ENCODE measurements at regions not wholly inside any gene's neighbourhood (a gene's known extent, or its start where the extent isn't known, plus 50 kb on each side); places are given as distances from the start of the nearest gene placed in this dataset.

- Histone ChIP-seq H4K5ac (ENCODE audit: insufficient read length, low read depth, low read length) (peak overlapping the region; percentile 46), H2BK5ac (ENCODE audit: low read depth, low read length) (peak overlapping the region; percentile 79), H3K4ac (replicated peaks; ENCODE audit: insufficient read length, low read depth, low read length) (no peak overlapping the region), H4K20me1 (replicated peaks in 1 of 2; ENCODE audit: control insufficient read depth in 1 of 2, insufficient read depth in 2 of 2, low read length in 2 of 2) (no peaks in the 10 kb centered on the region), H3K14ac (ENCODE audit: insufficient read length) (no peak overlapping the region), H3K9ac (replicated peaks in 1 of 4; ENCODE audit: extremely low read depth in 1 of 4, low read depth in 3 of 4, low read length in 3 of 4) (peak overlapping the region in 2 of 4 experiments; percentile 10 to 50; a peak in 2 of 7 replicates), H3K36me3 (ENCODE audit: control insufficient read depth in 2 of 4, insufficient read depth in 4 of 4, low read length in 3 of 4) (peaks cover 0 to 3% (median under 1%) of the 10 kb centered on the region in 4 experiments; a peak in 1 of 8 replicates), H3K23me2 (ENCODE audit: low read depth, low read length) (0 out of 2 replicates have a peak, but pooled peaks cover 1% of the 10 kb centered on the region), H2BK15ac (ENCODE audit: low read length) (no peak overlapping the region), H2AK5ac (ENCODE audit: low read depth, low read length) (peak overlapping the region; percentile 91; the same call in 1 of the 2 replicates), H3K27ac (ENCODE audit: low read depth, low read length) (peak overlapping the region; percentile 53), H2AFZ (ENCODE audit: low read length) (no peak overlapping the region), H3K4me1 (replicated peaks in 1 of 4; ENCODE audit: control insufficient read depth in 3 of 4, insufficient read depth in 4 of 4, low read length in 3 of 4) (peaks cover 3 to 29% (median 23%) of the 10 kb centered on the region in 4 experiments; a peak in 6 of 7 replicates), H3K4me2 (ENCODE audit: insufficient read depth in 1 of 2, low read depth in 2 of 2, low read length in 2 of 2) (peak overlapping the region; percentile 61 to 73), H2BK20ac (ENCODE audit: low read length) (no peak overlapping the region; the same call in 1 of the 2 replicates), H3K56ac (replicated peaks; ENCODE audit: insufficient read length, low read depth, low read length) (no peak overlapping the region), H2BK120ac (replicated peaks; ENCODE audit: low read depth, low read length) (no peak overlapping the region), H2BK12ac (ENCODE audit: low read depth, low read length) (peak overlapping the region; percentile 98), H3K79me1 (ENCODE audit: low read depth, low read length) (peaks cover 4% of the 10 kb centered on the region; the same call in 1 of the 2 replicates), H3K79me2 (ENCODE audit: control insufficient read depth in 1 of 2, insufficient read depth in 2 of 2, low read length in 2 of 2) (peaks cover 3 to 70% of the 10 kb centered on the region in 2 experiments; a peak in 3 of 4 replicates), H4K8ac (ENCODE audit: extremely low read depth, insufficient read depth, low read length) (no peak overlapping the region), H3K23ac (ENCODE audit: insufficient read length) (no peak overlapping the region), H3K4me3 (ENCODE audit: extremely low read depth in 1 of 4, insufficient read depth in 2 of 4, low read depth in 3 of 4, low read length in 4 of 4) (peak overlapping the region; percentile 4 to 63 (median 41); a peak in 4 of 8 replicates), H3K9me3 (ENCODE audit: insufficient read depth in 2 of 2, low read depth in 1 of 2, low read length in 1 of 2) (no peaks in the 10 kb centered on the region), H3K18ac (ENCODE audit: extremely low read depth, low read length) (peak overlapping the region; percentile 80; the same call in 1 of the 2 replicates), H3K27me3 (replicated peaks in 1 of 4; ENCODE audit: control insufficient read depth in 3 of 4, extremely low read depth in 1 of 4, insufficient read depth in 3 of 4, low read length in 3 of 4) (no peaks in the 10 kb centered on the region), H4K91ac (replicated peaks; ENCODE audit: insufficient read length, low read length) (peak overlapping the region; percentile 34)
- FAIRE-seq (no peak), DNase-seq (ENCODE audit: low read depth in 1 of 2, low spot score in 2 of 2) (no peak)
- POLR2A ChIA-PET (ENCODE audit: partially characterized antibody), result interaction anchor here (0.7 to 3.3 kb wide), 30 partner anchors 9 to 636 kb away, joined by 3 to 27 read pairs (median 6); no protein-coding TSS in a partner anchor
- WGBS, 2 experiments (ENCODE audit: extremely low coverage in 1 of 2, insufficient coverage in 1 of 2, insufficient read length in 1 of 2, insufficient replicate concordance in 2 of 2, low coverage in 1 of 2, low lambda C conversion rate in 2 of 2, missing lambda C conversion rate in 1 of 2), result 37% methylated on average over 7 of the region's 7 CpGs; no CpG with 5 or more reads in 1 of the 2 experiments
- CTCF ChIA-PET (ENCODE audit: partially characterized antibody), result interaction anchor here (0.6 to 2.4 kb wide), 12 partner anchors 13 to 1572 kb away, joined by 3 to 12 read pairs (median 3); no protein-coding TSS in a partner anchor
- no peak for TF ChIP-seq CEBPB (IDR thresholded peaks at IDR 0.05; ENCODE audit: low read depth, low read length)
- TF ChIP-seq, protein P1, sequence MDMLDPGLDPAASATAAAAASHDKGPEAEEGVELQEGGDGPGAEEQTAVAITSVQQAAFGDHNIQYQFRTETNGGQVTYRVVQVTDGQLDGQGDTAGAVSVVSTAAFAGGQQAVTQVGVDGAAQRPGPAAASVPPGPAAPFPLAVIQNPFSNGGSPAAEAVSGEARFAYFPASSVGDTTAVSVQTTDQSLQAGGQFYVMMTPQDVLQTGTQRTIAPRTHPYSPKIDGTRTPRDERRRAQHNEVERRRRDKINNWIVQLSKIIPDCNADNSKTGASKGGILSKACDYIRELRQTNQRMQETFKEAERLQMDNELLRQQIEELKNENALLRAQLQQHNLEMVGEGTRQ (IDR thresholded peaks at IDR 0.05; ENCODE audit: low read length), result no peak
- no peak for TF ChIP-seq CTBP2 (IDR thresholded peaks at IDR 0.05; ENCODE audit: borderline replicate concordance, insufficient read depth, insufficient read length, low read length)
- TF ChIP-seq JUN (IDR thresholded peaks at IDR 0.05; ENCODE audit: low read depth, low read length), result no peak
- TF ChIP-seq E2F6 (IDR thresholded peaks at IDR 0.05), result no peak
- no peak for TF ChIP-seq RBBP5 (IDR thresholded peaks at IDR 0.05; ENCODE audit: borderline replicate concordance, low read depth, low read length)
These were observed 106.7 kb upstream of the PELI1 start for GRCh38 chr2:64250751-64251423.

Data from H1 (cell line).